ENCODE measurements at regions not wholly inside any gene's neighbourhood (a gene's known extent, or its start where the extent isn't known, plus 50 kb on each side); places are given as distances from the start of the nearest gene placed in this dataset.

- intact Hi-C loops (cut with DNase I; ENCODE audit: low total_unique reads), result no loop called here
- Histone ChIP-seq H3K36me3 (no peaks in the 10 kb centered on the region), H3K4me1 (no peaks in the 10 kb centered on the region), H3K27ac (no peak overlapping the region), H3K4me3 (no peak overlapping the region), H3K9me3 (no peaks in the 10 kb centered on the region), H3K27me3 (no peaks in the 10 kb centered on the region)
- DNase-seq, result no peak
- TF ChIP-seq POLR2A (IDR thresholded peaks at IDR 0.05) (no peak), CTCF (IDR thresholded peaks at IDR 0.05) (no peak)
Observed at GRCh38 chr7:153532326-153532725, 519.9 kb upstream of the DPP6 start.

GRCh38 chr7:153537271-153537670 lies 514.9 kb upstream of the DPP6 start:
- Histone ChIP-seq H3K27ac (no peak overlapping the region), H3K9me3 (no peaks in the 10 kb centered on the region), H3K4me1 (no peaks in the 10 kb centered on the region), H3K4me3 (no peak overlapping the region), H3K27me3 (no peaks in the 10 kb centered on the region), H3K36me3 (no peaks in the 10 kb centered on the region)
- no peak for DNase-seq
- intact Hi-C loops (cut with DNase I; ENCODE audit: low total_unique reads), result no loop called here
- TF ChIP-seq POLR2A (IDR thresholded peaks at IDR 0.05) (no peak), CTCF (IDR thresholded peaks at IDR 0.05) (no peak)

- Histone ChIP-seq H3K27me3 (no peaks in the 10 kb centered on the region), H3K36me3 (no peaks in the 10 kb centered on the region), H3K4me3 (no peak overlapping the region), H3K4me1 (no peaks in the 10 kb centered on the region), H3K27ac (no peak overlapping the region), H3K9me3 (no peaks in the 10 kb centered on the region)
- no peak for TF ChIP-seq POLR2A (IDR thresholded peaks at IDR 0.05)
- no peak for TF ChIP-seq CTCF (IDR thresholded peaks at IDR 0.05)
- intact Hi-C loops (cut with DNase I; ENCODE audit: low total_unique reads), result no loop called here
- no peak for DNase-seq
Observed at GRCh38 chr7:153541903-153542302, 510.3 kb upstream of the DPP6 start.

GRCh38 chr7:153543232-153543631 lies 509.0 kb upstream of the DPP6 start:
- H3K27me3 ChIP-seq, result no peaks in the 10 kb centered on the region

GRCh38 chr7:153550173-153550572 lies 502.0 kb upstream of the DPP6 start:
- Histone ChIP-seq H3K27me3 (no peaks in the 10 kb centered on the region), H3K27ac (peak overlapping the region; percentile 46 to 52), H3K9me3 (no peaks in the 10 kb centered on the region), H3K4me3 (no peak overlapping the region), H3K4me1 (no peaks in the 10 kb centered on the region), H3K36me3 (no peaks in the 10 kb centered on the region)
- intact Hi-C loops (cut with DNase I; ENCODE audit: low total_unique reads), result no loop called here
- TF ChIP-seq CTCF (IDR thresholded peaks at IDR 0.05) (no peak), POLR2A (IDR thresholded peaks at IDR 0.05) (no peak)
- peak in 1 of 2 donors; percentile 40 for DNase-seq

More at GRCh38 chr7:153543232-153543631, 509.0 kb upstream of the DPP6 start:
- intact Hi-C loops (cut with DNase I; ENCODE audit: low total_unique reads), result no loop called here
- no peak overlapping the region for H3K27ac ChIP-seq
- H3K9me3 ChIP-seq, result no peaks in the 10 kb centered on the region
- DNase-seq, result no peak
- no peak for TF ChIP-seq CTCF (IDR thresholded peaks at IDR 0.05)
- TF ChIP-seq POLR2A (IDR thresholded peaks at IDR 0.05), result no peak
- no peaks in the 10 kb centered on the region for H3K36me3 ChIP-seq
- no peak overlapping the region for H3K4me3 ChIP-seq
- no peaks in the 10 kb centered on the region for H3K4me1 ChIP-seq
